ENCODE measurements at regions not wholly inside any gene's neighbourhood (a gene's known extent, or its start where the extent isn't known, plus 50 kb on each side); places are given as distances from the start of the nearest gene placed in this dataset.

DNA sequence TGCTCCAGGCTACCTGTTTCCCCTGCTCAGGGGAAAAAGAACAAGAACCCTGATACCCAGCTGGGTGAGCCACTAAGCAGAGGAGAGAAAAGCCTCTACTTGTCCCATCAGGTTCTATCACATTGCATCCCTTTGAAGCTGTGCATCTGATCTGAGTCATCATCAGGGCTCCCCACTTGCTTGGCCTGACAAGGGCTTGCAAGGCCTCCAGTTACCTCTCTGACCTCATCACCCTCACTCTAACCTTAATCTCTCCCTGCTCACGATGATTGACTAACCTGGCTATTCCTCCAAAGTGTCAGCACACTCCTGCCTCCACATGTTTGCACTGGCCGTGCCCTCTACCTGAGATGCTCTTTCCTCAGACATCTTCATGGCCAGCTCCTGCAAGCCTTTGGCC, 309.5 kb upstream of the CHD6 start:
- peaks cover 7% of the 10 kb centered on the region for H3K9me3 Mint-ChIP-seq

DNA sequence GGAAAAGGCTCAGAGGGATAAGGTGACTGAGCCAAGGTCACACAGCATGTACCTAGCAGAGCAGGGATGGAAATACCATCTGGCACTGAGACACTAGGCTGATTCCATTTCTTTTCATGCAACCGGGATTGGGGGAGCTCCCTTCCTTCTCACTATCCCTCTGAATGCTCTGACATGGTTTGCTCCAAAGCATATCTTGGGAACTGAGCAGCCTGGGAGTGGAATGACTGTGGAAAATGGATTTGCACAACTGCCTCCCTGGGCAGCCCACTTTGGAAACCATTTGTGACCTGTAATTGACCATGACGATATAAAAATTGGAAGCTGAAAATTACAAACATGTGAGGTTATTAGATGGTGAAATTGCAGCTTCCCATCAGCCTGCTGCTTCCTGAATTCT, 309.0 kb upstream of the CHD6 start:
- Histone ChIP-seq H3K27ac (ENCODE audit: low read depth, low read length) (no peak overlapping the region), H3K27me3 (ENCODE audit: control insufficient read depth, insufficient read depth, low read length, poor library complexity, severe bottlenecking) (no peaks in the 10 kb centered on the region), H3K9ac (ENCODE audit: extremely low read depth, low read length, poor library complexity, severe bottlenecking) (no peak overlapping the region), H3K4me1 (ENCODE audit: control insufficient read depth, insufficient read depth, low read length) (no peaks in the 10 kb centered on the region), H3K9me3 (ENCODE audit: control insufficient read depth, low read length) (no peaks in the 10 kb centered on the region), H3K4me3 (ENCODE audit: low read length) (no peak overlapping the region), H3K36me3 (ENCODE audit: control insufficient read depth, insufficient read depth, low read length) (no peaks in the 10 kb centered on the region)
- Mint-ChIP-seq H3K4me3 (no peak overlapping the region), H3K4me1 (peaks cover 3% of the 10 kb centered on the region), H3K36me3 (ENCODE audit: low read depth) (no peaks in the 10 kb centered on the region), H3K27ac (no peak overlapping the region), H3K27me3 (ENCODE audit: insufficient read depth) (no peaks in the 10 kb centered on the region), H3K9me3 (peaks cover 7% of the 10 kb centered on the region)
- TF ChIP-seq, protein P1, sequence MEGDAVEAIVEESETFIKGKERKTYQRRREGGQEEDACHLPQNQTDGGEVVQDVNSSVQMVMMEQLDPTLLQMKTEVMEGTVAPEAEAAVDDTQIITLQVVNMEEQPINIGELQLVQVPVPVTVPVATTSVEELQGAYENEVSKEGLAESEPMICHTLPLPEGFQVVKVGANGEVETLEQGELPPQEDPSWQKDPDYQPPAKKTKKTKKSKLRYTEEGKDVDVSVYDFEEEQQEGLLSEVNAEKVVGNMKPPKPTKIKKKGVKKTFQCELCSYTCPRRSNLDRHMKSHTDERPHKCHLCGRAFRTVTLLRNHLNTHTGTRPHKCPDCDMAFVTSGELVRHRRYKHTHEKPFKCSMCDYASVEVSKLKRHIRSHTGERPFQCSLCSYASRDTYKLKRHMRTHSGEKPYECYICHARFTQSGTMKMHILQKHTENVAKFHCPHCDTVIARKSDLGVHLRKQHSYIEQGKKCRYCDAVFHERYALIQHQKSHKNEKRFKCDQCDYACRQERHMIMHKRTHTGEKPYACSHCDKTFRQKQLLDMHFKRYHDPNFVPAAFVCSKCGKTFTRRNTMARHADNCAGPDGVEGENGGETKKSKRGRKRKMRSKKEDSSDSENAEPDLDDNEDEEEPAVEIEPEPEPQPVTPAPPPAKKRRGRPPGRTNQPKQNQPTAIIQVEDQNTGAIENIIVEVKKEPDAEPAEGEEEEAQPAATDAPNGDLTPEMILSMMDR (conservative IDR thresholded peaks at IDR 0.05): no peak
- 88% methylated on average over 2 of the region's 2 CpGs; no CpG with 5 or more reads in 1 of the 2 experiments for WGBS, 2 experiments (ENCODE audit: insufficient coverage in 1 of 2, insufficient read length in 1 of 2)
- no peak for DNase-seq

More for the DNA sequence above, 309.5 kb upstream of the CHD6 start:
- H3K36me3 Mint-ChIP-seq (ENCODE audit: low read depth): no peaks in the 10 kb centered on the region
- Histone ChIP-seq H3K27me3 (ENCODE audit: control insufficient read depth, insufficient read depth, low read length, poor library complexity, severe bottlenecking) (no peaks in the 10 kb centered on the region), H3K9ac (ENCODE audit: extremely low read depth, low read length, poor library complexity, severe bottlenecking) (no peak overlapping the region), H3K27ac (ENCODE audit: low read depth, low read length) (no peak overlapping the region), H3K9me3 (ENCODE audit: control insufficient read depth, low read length) (no peaks in the 10 kb centered on the region), H3K4me1 (ENCODE audit: control insufficient read depth, insufficient read depth, low read length) (no peaks in the 10 kb centered on the region), H3K4me3 (ENCODE audit: low read length) (no peak overlapping the region), H3K36me3 (ENCODE audit: control insufficient read depth, insufficient read depth, low read length) (no peaks in the 10 kb centered on the region)
- H3K4me3 Mint-ChIP-seq: no peak overlapping the region
- H3K27me3 Mint-ChIP-seq (ENCODE audit: insufficient read depth): no peaks in the 10 kb centered on the region
- H3K4me1 Mint-ChIP-seq: peaks cover 3% of the 10 kb centered on the region
- no peak overlapping the region for H3K27ac Mint-ChIP-seq
- WGBS, 2 experiments (ENCODE audit: insufficient coverage in 1 of 2, insufficient read length in 1 of 2): 85 to 94% methylated on average over 2 of the region's 2 CpGs
- TF ChIP-seq, protein P1 (conservative IDR thresholded peaks at IDR 0.05): no peak
- no peak for DNase-seq

DNA sequence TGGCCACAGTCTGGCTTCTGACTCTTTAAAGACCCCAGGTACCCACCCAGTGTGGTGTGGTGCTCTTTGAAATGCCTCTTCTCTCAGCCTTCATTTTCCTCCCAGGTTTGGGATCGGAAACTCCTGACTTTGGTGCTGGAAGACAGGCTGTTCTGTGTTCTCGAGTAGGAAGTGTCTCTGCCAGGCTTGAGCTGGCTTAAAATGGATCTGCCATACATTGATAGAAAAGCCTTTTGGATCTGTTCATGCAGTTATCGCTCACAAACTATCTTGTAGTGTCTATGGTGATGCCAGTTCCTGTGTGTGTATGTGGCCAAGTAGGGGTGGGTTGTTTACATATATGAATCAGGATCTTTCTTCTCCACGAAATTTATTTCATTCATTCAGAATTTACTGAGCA, 307.3 kb upstream of the CHD6 start:
- no peak overlapping the region for H3K4me3 Mint-ChIP-seq
- Histone ChIP-seq H3K4me3 (ENCODE audit: low read length) (no peak overlapping the region), H3K9me3 (ENCODE audit: control insufficient read depth, low read length) (no peaks in the 10 kb centered on the region), H3K36me3 (ENCODE audit: control insufficient read depth, insufficient read depth, low read length) (no peaks in the 10 kb centered on the region), H3K4me1 (ENCODE audit: control insufficient read depth, insufficient read depth, low read length) (no peaks in the 10 kb centered on the region), H3K27me3 (ENCODE audit: control insufficient read depth, insufficient read depth, low read length, poor library complexity, severe bottlenecking) (no peaks in the 10 kb centered on the region), H3K27ac (ENCODE audit: low read depth, low read length) (no peak overlapping the region), H3K9ac (ENCODE audit: extremely low read depth, low read length, poor library complexity, severe bottlenecking) (no peak overlapping the region)
- no peak for DNase-seq
- no peaks in the 10 kb centered on the region for H3K27me3 Mint-ChIP-seq (ENCODE audit: insufficient read depth)
- H3K27ac Mint-ChIP-seq: no peak overlapping the region
- H3K36me3 Mint-ChIP-seq (ENCODE audit: low read depth): no peaks in the 10 kb centered on the region
- peaks cover 6% of the 10 kb centered on the region for H3K9me3 Mint-ChIP-seq
- peaks cover 3% of the 10 kb centered on the region for H3K4me1 Mint-ChIP-seq
- TF ChIP-seq, protein P1 (conservative IDR thresholded peaks at IDR 0.05): no peak
- 93 to 97% methylated on average over 3 to 4 of the region's 4 CpGs for WGBS, 2 experiments (ENCODE audit: insufficient coverage in 1 of 2, insufficient read length in 1 of 2)

All from endodermal cell (in vitro differentiated cells).